CD4-positive, alpha-beta T cell treated with Interferon gamma for 1 hour (primary cell): ENCODE measurements at regions not wholly inside any gene's neighbourhood (a gene's known extent, or its start where the extent isn't known, plus 50 kb on each side); places are given as distances from the start of the nearest gene placed in this dataset.

Experiments
- DNase-seq: peaks from one replicate; pipeline ENCODE4 v3.0.0-alpha.2; 2020

- no peak for DNase-seq
Measured at GRCh38 chr11:115939104-115939730, 435.0 kb upstream of the CADM1 start.

DNA sequence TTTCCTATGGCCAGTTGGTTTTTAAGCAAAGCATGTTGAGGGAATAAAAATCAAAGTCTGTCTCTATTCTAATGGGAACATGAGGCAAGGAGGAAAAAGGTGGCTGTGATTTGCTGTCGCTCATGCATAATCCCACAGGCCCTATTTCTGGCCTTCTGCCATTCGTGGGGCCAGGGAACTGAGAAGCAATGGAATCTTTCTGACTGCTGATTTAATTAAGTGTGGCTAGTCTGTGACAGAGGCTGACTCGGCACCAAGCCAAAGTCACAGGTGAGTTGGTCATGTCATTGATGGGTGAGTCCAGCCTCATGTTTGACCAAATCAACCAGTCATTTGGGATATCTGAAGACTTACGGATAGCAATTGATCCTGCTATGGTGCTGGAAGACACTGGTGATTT lies 429.3 kb upstream of the CADM1 start:
- DNase-seq, result no peak

GRCh38 chr11:115931548-115932083 lies 427.4 kb upstream of the CADM1 start:
- DNase-seq, result no peak

GRCh38 chr11:115930886-115931547 lies 426.8 kb upstream of the CADM1 start:
- DNase-seq, result peak; percentile 30

GRCh38 chr11:115930291-115930690 lies 426.1 kb upstream of the CADM1 start:
- DNase-seq, result no peak

- DNase-seq, result no peak
Measured at GRCh38 chr11:115929618-115930129, 425.5 kb upstream of the CADM1 start.

DNA sequence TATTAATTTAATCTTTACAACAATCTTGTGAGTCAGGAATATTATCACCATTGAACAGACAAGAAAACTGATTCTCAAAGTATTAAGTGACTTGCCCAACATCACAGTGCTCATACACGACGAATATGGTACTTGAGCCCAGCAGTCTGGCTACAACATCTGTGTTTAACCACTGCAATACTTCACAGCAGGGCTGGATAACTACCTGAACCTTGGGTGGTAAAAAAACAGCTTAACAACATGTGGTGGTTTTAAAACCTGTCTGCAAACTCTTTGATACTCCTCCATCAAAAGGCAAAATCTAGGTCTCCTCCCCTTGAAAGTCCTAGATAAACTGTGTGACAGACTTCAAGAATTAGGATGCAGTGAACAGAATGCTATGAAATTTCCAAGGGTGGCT lies 424.6 kb upstream of the CADM1 start:
- no peak for DNase-seq

- no peak for DNase-seq
Measured at GRCh38 chr11:115927823-115928329, 423.7 kb upstream of the CADM1 start.

DNA sequence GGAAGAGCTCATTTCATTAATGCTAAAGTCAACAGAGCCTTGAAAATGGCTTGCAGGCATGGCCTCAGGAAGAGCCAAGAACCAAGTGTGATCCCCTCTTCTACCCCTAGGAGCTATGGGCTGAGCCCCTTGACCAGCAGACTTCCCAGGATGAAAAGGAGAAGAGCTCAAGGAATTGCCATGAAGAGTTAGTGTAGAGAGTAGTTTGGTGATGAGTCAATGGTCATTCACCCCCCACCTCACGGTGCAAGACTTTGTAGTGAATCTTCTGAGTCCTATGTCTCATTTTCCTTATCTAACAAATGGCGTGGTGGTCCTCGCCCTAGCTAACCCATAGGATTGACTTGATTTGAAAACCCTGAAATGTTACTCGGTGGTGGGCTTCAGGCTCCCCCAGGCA lies 422.4 kb upstream of the CADM1 start:
- no peak for DNase-seq

GRCh38 chr11:115926138-115926537 lies 421.9 kb upstream of the CADM1 start:
- no peak for DNase-seq

GRCh38 chr11:115925568-115926090 lies 421.4 kb upstream of the CADM1 start:
- no peak for DNase-seq

GRCh38 chr11:115924744-115925567 lies 420.7 kb upstream of the CADM1 start:
- no peak for DNase-seq

GRCh38 chr11:115922876-115923275 lies 418.7 kb upstream of the CADM1 start:
- DNase-seq, result no peak

DNA sequence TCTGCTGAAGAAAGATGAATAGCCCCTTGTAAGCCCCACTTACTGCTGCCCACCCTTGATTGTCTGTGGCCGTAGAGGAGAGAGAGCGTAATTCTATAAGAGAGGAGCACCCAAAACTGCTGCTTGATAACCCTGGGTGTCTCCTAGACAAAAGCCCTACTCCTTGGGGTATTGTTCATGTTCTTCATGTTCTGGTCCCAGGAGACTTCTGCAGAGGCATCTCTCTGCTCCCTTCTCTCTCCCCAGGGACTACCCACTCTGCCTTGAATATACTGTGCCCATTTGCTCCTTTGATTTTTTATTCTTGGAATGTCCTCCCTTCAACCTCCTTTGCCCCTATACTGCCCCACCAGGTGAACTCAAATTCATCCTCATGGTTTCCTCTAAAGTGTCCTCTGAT lies 417.8 kb upstream of the CADM1 start:
- no peak for DNase-seq

- no peak for DNase-seq
Measured at GRCh38 chr11:115921540-115921939, 417.3 kb upstream of the CADM1 start.

DNA sequence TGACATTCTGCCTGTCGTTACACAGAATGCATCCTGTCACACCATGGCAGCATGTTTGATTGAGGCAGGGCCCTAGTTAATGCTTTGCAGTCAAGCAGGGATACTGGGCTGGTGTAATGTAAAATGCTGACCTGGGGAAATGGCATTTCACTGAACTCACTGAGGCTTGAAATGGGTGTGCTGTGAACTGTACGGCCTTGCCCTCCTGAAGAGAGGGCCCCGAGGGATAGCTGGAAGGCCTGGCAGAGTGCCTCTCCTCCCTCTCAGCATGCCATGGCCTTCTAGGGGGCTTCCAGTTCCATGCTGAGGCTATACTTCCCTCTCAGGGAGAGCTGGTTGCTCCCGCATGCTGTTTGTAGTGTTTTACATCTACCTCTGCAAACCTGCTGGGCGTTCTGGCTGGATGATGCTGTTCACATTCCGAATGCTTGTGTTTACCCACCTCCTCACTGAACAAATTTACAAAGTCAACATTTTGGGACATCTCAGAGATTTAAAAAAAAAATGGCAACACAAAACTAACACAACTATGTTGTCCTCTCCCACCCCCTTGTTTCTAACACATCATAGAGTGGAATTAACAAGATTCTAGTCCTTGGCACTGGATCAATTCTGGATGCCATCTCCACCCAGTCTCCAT lies 416.7 kb upstream of the CADM1 start:
- DNase-seq, result no peak

DNA sequence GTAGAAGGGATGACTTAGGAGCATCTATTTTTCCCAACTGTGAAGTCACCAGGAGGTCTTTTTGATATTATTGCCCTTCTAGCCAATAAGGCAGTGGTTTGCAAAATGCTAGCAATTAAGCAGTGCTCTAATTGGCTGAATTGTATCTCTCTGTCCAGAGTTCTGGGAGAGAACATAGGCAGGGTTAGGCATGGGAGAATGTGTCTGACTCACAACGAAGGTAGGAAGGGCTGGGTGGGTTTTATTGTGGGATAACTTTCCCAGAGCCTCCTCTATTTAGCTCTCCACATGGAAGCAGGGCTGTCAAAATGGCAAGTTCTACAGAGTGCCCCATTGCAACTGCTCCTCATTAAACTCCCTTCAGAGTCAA lies 415.9 kb upstream of the CADM1 start:
- no peak for DNase-seq

DNA sequence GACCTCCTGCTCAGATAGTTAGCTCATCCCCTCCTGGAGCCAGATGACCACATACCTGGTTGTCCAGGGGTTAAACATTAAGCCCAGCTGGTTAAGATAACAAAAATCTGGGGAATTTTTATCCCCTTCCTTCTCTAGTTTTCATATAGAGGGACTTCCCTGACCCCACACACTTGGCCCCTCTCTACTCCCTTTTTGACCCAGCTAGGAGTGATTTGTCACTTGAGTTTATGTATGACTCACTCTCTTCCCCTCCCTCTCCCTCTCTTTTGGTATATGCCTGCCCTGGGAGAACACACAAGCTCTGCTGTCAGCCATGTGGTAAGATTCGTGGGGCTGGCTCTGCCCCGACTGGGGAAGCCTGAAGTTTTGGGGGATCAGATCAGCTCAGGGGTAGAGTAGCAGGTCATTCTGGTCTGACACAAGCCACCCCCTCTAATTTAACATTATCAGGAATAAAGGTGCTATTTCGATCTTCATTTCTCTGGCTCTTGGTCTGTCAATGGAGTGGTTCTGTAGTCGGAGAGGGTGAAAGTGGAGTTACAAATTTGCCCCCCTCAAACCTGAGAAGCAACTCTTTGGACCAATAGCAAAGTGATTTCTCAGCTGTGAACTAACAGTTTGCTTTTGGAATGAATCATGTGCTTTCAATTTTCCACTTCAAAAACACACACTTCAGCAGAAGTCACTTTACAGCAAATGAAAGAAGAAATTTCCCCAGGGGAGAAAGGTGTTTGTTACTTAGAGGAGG lies 415.3 kb upstream of the CADM1 start:
- DNase-seq, result no peak

GRCh38 chr11:115918576-115918975 lies 414.4 kb upstream of the CADM1 start:
- no peak for DNase-seq

- no peak for DNase-seq
Measured at GRCh38 chr11:115916608-115917007, 412.4 kb upstream of the CADM1 start.

GRCh38 chr11:115912484-115912945 lies 408.3 kb upstream of the CADM1 start:
- DNase-seq, result no peak
